Heart right ventricle (tissue), 16 donors: ENCODE measurements at regions not wholly inside any gene's neighbourhood (a gene's known extent, or its start where the extent isn't known, plus 50 kb on each side); places are given as distances from the start of the nearest gene placed in this dataset.

Source experiments
- ATAC-seq, 8 donors: fragments of 200-7000 bp; cut with Tn5 transposase; one replicate each; pipeline ENCODE4 v1.9.1; 2020; ENCODE audit warnings: mild to moderate bottlenecking in 8 of 8, moderate library complexity in 8 of 8, moderate number of reproducible peaks in 1 of 8
- DNase-seq, 2 donors: peaks; one replicate each; pipeline ENCODE4 v3.0.0-alpha.2; 2020
- H3K27ac ChIP-seq, 10 donors: fragments of 200-600 bp; sonication (generic) in 2 of 10; one replicate each; pipeline versions ENCODE4 v1.5.0 to v1.8.0; 2020 to 2022; ENCODE audit warnings: mild to moderate bottlenecking in 3 of 10
- H3K27me3 ChIP-seq, 7 donors: fragments of 200-600 bp; one replicate each; pipeline ENCODE4 v1.8.0; 2021 to 2022; ENCODE audit warnings: mild to moderate bottlenecking in 2 of 7
- H3K36me3 ChIP-seq, 9 donors: fragments of 200-600 bp; sonication (generic) in 1 of 9; one replicate each; pipeline versions ENCODE4 v1.5.0 to v1.8.0; 2020 to 2022; ENCODE audit warnings: mild to moderate bottlenecking in 2 of 9
- H3K4me1 ChIP-seq, 9 donors: fragments of 200-600 bp; sonication (generic) in 1 of 9; one replicate each; pipeline versions ENCODE4 v1.5.0 to v1.8.0; 2020 to 2022; ENCODE audit warnings: mild to moderate bottlenecking in 4 of 9
- H3K4me3 ChIP-seq, 10 donors: fragments of 200-600 bp; sonication (generic) in 2 of 10; one replicate each; pipeline versions ENCODE4 v1.5.0 to v1.8.0; 2020 to 2022; ENCODE audit warnings: mild to moderate bottlenecking in 7 of 10, moderate library complexity in 2 of 10
- H3K9me3 ChIP-seq, 11 donors: fragments of 200-600 bp in 10 of 11; sonication (generic) in 2 of 11; one replicate each; pipeline versions ENCODE4 v1.5.0 to v1.8.0; 2013 to 2022; ENCODE audit warnings: mild to moderate bottlenecking in 2 of 11, control low read depth in 1 of 11, moderate library complexity in 1 of 11
- CTCF ChIP-seq, 9 donors: fragments of 200-600 bp; sonication (generic) in 2 of 9; IDR thresholded peaks; one replicate each; pipeline versions ENCODE4 v1.5.0 to v1.8.0; 2021 to 2022; ENCODE audit warnings: antibody characterized with exemption in 9 of 9, mild to moderate bottlenecking in 5 of 9, moderate library complexity in 1 of 9
- WGBS, 2 donors: extraction: QIAGEN DNeasy Blood & Tissue Kit; methylation state at CpG; one replicate each; pipeline ENCODE4 v1.1.7; 2013; ENCODE audit warnings: inconsistent platforms in 1 of 2; 5-methylcytosine and 5-hydroxymethylcytosine counted together
- intact Hi-C, 10 donors: fragments of 100-400 bp; cut with DNase I; formaldehyde crosslinking; loops; one replicate each; pipeline versions ENCODE4 v1.11.1 to v1.14.2; 2022
- donor health status: Arrhythmogenic right ventricular cardiomyopathy.
- donor health status: ischemic (EF 13 %, LVEDD 7.1; RV severe dilation, severe dysfunction).
- donor health status: healthy with polysubstance abuse.
- donor health status: DM: no; HTN: yes; CAD: no.
- donor health status: DM: no; HTN: no; CAD: no.
- donor health status: ischemic (EF 25% LVEDD 6.9; RV normal size, moderate dysfunction).
- donor health status: ischemic (EF 25% LVEDD 5.7; RV mildly dilated, moderate dysfunction).
- donor health status: healthy.
- donor health status: DM: yes; HTN: yes; CAD: no.
- donor health status: Ischemic cardiomyopathy.
- donor health status: ischemic (EF 35%, LVEDD 5.7; RV mildly dilated, moderate dysfunction).
- donor health status: nonischemic (EF 11% LVEDD 7.7; RV severe dilation, severe dysfunction).
- donor health status: DM: yes; HTN: yes; CAD: no.
- donor health status: PGD.
- donor health status: ischemic (EF 29% LVEDD 5.4; RV normal size, mild dysfunction).
- donor health status: nonischemic (EF 23%, LVEDD 6.1; RV moderate dilation, normal function).

DNA sequence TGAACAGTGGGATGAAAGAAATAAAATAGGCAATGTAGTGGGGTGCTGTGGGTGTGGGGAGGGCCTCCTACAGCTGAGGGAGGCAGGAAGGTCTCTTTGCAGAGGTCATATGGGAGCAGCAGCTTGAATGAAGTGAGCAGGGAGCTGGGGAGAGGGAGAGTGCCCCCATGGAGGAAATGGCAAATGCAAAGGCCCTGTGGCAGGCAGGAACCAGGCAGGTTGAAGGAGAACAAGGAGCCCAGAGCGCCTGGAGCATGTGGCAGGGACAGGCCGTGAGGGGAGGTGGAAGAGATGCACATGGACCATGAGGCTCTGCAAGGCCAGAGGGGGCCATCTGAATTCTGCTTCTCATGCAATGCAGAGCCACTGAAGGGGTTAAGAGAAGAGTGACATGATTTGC lies 191.8 kb downstream of the URI1 start:
- intact Hi-C loops, result no loop called here
- no peaks in the 10 kb centered on the region for H3K4me1 ChIP-seq
- H3K27me3 ChIP-seq, result peaks cover 0 to 4% (median 0%) of the 10 kb centered on the region in 7 donors
- H3K27ac ChIP-seq, result no peak overlapping the region
- ATAC-seq (no peak), DNase-seq (no peak)
- 88 to 100% methylated on average over 2 of the region's 2 CpGs for WGBS, 2 donors
- H3K9me3 ChIP-seq, result no peaks in the 10 kb centered on the region
- no peak overlapping the region for H3K4me3 ChIP-seq
- no peaks in the 10 kb centered on the region for H3K36me3 ChIP-seq
- TF ChIP-seq CTCF (IDR thresholded peaks at IDR 0.05), result no peak

- 66 to 73% methylated on average over 12 of the region's 12 CpGs for WGBS, 2 donors
Observed at GRCh38 chr19:30135093-30135757, 193.2 kb downstream of the URI1 start.

GRCh38 chr19:30135797-30136196 lies 193.8 kb downstream of the URI1 start:
- Histone ChIP-seq H3K4me1 (no peaks in the 10 kb centered on the region), H3K27ac (no peak overlapping the region), H3K9me3 (no peaks in the 10 kb centered on the region), H3K27me3 (peaks cover 0 to 4% (median 0%) of the 10 kb centered on the region in 7 donors), H3K4me3 (no peak overlapping the region), H3K36me3 (no peaks in the 10 kb centered on the region)
- no peak for ATAC-seq
- no peak for TF ChIP-seq CTCF (IDR thresholded peaks at IDR 0.05)
- no peak for DNase-seq
- WGBS, 2 donors, result 62 to 71% methylated on average over 4 of the region's 4 CpGs
- intact Hi-C loops, result no loop called here

More at GRCh38 chr19:30135093-30135757, 193.2 kb downstream of the URI1 start:
- intact Hi-C loops, result no loop called here
- no peaks in the 10 kb centered on the region for H3K4me1 ChIP-seq
- no peak overlapping the region for H3K4me3 ChIP-seq
- TF ChIP-seq CTCF (IDR thresholded peaks at IDR 0.05), result no peak
- H3K9me3 ChIP-seq, result no peaks in the 10 kb centered on the region
- H3K36me3 ChIP-seq, result no peaks in the 10 kb centered on the region
- ATAC-seq, result no peak
- peaks cover 0 to 4% (median 0%) of the 10 kb centered on the region in 7 donors for H3K27me3 ChIP-seq
- no peak overlapping the region for H3K27ac ChIP-seq
- DNase-seq, result no peak

DNA sequence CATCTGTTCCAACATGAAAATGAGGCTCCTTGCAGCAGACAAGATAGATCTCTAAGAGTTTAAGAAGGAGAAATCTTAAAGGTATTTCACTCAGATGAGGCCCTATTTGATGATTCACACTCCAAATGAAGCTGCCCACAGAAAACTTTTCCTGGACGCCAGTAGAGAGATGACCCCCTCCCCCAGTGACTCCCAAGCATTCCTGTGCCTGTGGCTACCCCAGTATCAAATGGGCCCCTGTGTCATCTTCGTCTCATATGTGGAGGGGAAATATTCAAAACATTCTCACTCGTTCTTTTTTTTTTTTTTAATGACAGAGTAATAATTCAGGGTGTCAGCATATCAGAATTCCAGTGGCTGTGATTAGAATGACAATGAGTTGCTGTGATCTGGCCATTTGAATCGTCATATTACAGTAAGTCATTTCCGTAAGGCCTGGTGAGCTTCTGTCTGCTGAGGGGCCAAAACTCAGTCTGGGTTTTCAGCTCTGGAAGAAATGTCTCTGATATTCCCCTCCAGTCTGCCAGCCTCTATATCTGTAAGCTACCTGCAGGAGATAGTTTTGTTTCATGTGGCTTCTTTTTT lies 194.7 kb downstream of the URI1 start:
- no peak for TF ChIP-seq CTCF (IDR thresholded peaks at IDR 0.05)
- no peak for ATAC-seq
- H3K27me3 ChIP-seq, result peaks cover 0 to 4% (median 0%) of the 10 kb centered on the region in 7 donors
- no peak overlapping the region for H3K4me3 ChIP-seq
- H3K4me1 ChIP-seq, result no peaks in the 10 kb centered on the region
- H3K36me3 ChIP-seq, result no peaks in the 10 kb centered on the region
- H3K9me3 ChIP-seq, result no peaks in the 10 kb centered on the region
- intact Hi-C loops, result no loop called here
- no peak for DNase-seq
- 71 to 73% methylated on average over 5 of the region's 5 CpGs for WGBS, 2 donors
- no peak overlapping the region for H3K27ac ChIP-seq
